ENCODE measurements at regions not wholly inside any gene's neighbourhood (a gene's known extent, or its start where the extent isn't known, plus 50 kb on each side); places are given as distances from the start of the nearest gene placed in this dataset.

DNA sequence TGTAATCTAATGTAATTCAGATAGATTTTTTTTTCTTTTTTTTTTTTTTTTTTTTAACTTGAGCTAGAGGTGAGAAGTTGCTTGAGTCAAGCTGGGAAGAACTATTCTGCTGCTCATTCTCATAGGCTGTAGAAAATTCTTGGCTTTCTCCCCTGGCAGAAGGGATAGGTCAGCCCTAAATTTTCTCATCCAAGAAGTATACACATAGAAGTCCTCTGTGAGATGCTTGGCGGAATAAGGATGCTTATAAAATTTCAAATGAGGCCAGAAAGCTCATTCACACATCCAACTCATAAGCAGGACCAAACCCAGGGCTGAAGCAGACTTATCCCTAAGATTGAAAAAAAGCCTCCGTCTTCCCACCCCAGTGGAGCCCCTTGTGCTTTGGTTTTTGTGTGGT, 572.5 kb downstream of the SQOR start:
- no peaks in the 10 kb centered on the region for H3K9me2 ChIP-seq (ENCODE audit: insufficient read depth)
- no peaks in the 10 kb centered on the region for H3K79me2 ChIP-seq (ENCODE audit: insufficient read depth, low read length)
- no peak overlapping the region for H2AFZ ChIP-seq (ENCODE audit: low read depth, low read length, poor library complexity, severe bottlenecking)
- TF ChIP-seq MAX (IDR thresholded peaks at IDR 0.05) (no peak), JUND (IDR thresholded peaks at IDR 0.05) (no peak), SRF (IDR thresholded peaks at IDR 0.05; ENCODE audit: low read depth) (no peak)
- TF ChIP-seq, protein P1, sequence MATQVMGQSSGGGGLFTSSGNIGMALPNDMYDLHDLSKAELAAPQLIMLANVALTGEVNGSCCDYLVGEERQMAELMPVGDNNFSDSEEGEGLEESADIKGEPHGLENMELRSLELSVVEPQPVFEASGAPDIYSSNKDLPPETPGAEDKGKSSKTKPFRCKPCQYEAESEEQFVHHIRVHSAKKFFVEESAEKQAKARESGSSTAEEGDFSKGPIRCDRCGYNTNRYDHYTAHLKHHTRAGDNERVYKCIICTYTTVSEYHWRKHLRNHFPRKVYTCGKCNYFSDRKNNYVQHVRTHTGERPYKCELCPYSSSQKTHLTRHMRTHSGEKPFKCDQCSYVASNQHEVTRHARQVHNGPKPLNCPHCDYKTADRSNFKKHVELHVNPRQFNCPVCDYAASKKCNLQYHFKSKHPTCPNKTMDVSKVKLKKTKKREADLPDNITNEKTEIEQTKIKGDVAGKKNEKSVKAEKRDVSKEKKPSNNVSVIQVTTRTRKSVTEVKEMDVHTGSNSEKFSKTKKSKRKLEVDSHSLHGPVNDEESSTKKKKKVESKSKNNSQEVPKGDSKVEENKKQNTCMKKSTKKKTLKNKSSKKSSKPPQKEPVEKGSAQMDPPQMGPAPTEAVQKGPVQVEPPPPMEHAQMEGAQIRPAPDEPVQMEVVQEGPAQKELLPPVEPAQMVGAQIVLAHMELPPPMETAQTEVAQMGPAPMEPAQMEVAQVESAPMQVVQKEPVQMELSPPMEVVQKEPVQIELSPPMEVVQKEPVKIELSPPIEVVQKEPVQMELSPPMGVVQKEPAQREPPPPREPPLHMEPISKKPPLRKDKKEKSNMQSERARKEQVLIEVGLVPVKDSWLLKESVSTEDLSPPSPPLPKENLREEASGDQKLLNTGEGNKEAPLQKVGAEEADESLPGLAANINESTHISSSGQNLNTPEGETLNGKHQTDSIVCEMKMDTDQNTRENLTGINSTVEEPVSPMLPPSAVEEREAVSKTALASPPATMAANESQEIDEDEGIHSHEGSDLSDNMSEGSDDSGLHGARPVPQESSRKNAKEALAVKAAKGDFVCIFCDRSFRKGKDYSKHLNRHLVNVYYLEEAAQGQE (IDR thresholded peaks at IDR 0.05; ENCODE audit: low read depth) = no peak
- intact Hi-C loops (cut with micrococcal nuclease) = no loop called here
- no peak overlapping the region for H3K4me2 ChIP-seq (ENCODE audit: low read length)
- CTCF ChIA-PET = no interaction called here
- no TSS peak for BruUV-seq (replicated peaks)
- ATAC-seq (no peak), DNase-seq (ENCODE audit: low read depth, low spot score) (no peak)
- RAD21 ChIA-PET (ENCODE audit: low non-redundant PET in 1 of 2, low total read pairs in 2 of 2, uncharacterized antibody in 2 of 2, unreplicated experiment in 2 of 2) = no interaction called here
- no peaks in the 10 kb centered on the region for H4K20me1 ChIP-seq (ENCODE audit: insufficient read depth)
- no peaks in the 10 kb centered on the region for H3K27me3 ChIP-seq (ENCODE audit: insufficient read depth, low read length)
- no peaks in the 10 kb centered on the region for H3K4me1 ChIP-seq (ENCODE audit: control insufficient read depth in 1 of 2, insufficient read depth in 2 of 2, low read length in 2 of 2)
- peaks cover 19 to 36% of the 10 kb centered on the region in 2 experiments; a peak in 2 of 4 replicates for H3K9me3 ChIP-seq (ENCODE audit: control insufficient read depth in 1 of 2, insufficient read depth in 1 of 2, low read depth in 1 of 2, low read length in 2 of 2)
- H3K4me3 ChIP-seq (replicated peaks in 1 of 2; ENCODE audit: low read depth in 1 of 2, low read length in 2 of 2) = no peak overlapping the region
- POLR2A ChIA-PET = no interaction called here
- H3K27ac ChIP-seq (ENCODE audit: low read depth, low read length) = no peak overlapping the region
- H3K36me3 ChIP-seq (ENCODE audit: control insufficient read depth in 1 of 2, insufficient read depth in 2 of 2, low read length in 2 of 2) = no peaks in the 10 kb centered on the region
- no peak overlapping the region for H3K9ac ChIP-seq (ENCODE audit: low read length)

DNA sequence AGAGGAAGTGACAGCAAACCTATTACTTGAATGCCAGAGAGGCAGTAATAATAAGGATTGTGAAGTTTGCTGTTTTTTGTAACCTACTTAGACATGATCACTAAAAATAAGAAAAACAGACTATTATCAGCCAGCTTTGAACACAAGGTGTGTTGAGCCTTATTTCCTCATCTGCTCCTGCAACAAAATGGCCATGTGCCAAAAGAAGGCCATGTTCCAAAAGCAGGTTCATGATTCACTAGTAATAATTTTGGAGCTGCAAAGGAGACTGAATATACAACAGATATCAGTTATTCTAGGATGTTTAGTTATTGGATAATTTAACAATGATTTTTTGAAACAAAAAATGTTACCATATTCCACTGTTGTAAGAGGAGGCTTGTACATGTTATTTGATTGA, 578.7 kb downstream of the SQOR start:
- no peaks in the 10 kb centered on the region for H3K4me1 ChIP-seq (ENCODE audit: control insufficient read depth in 1 of 2, insufficient read depth in 2 of 2, low read length in 2 of 2)
- H3K4me3 ChIP-seq (replicated peaks in 1 of 2; ENCODE audit: low read depth in 1 of 2, low read length in 2 of 2) = no peak overlapping the region
- intact Hi-C loops (cut with micrococcal nuclease) = no loop called here
- no peak overlapping the region for H3K27ac ChIP-seq (ENCODE audit: low read depth, low read length)
- POLR2A ChIA-PET = no interaction called here
- ATAC-seq (no peak), DNase-seq (ENCODE audit: low read depth, low spot score) (no peak)
- H2AFZ ChIP-seq (ENCODE audit: low read depth, low read length, poor library complexity, severe bottlenecking) = no peak overlapping the region
- H3K4me2 ChIP-seq (ENCODE audit: low read length) = no peak overlapping the region
- BruUV-seq (replicated peaks) = no TSS peak
- TF ChIP-seq ZFX (IDR thresholded peaks at IDR 0.05) (no peak), POLR2AphosphoS5 (IDR thresholded peaks at IDR 0.05; ENCODE audit: low read depth, low read length) (no peak), SIN3A (IDR thresholded peaks at IDR 0.05; ENCODE audit: low read depth) (no peak), ZNF274 (IDR thresholded peaks at IDR 0.05; ENCODE audit: low read depth, low read length) (no peak), POLR2A (IDR thresholded peaks at IDR 0.05; ENCODE audit: borderline replicate concordance, extremely low read depth, insufficient read depth, insufficient read length) (no peak), JUND (IDR thresholded peaks at IDR 0.05) (no peak)
- TF ChIP-seq, protein P2, sequence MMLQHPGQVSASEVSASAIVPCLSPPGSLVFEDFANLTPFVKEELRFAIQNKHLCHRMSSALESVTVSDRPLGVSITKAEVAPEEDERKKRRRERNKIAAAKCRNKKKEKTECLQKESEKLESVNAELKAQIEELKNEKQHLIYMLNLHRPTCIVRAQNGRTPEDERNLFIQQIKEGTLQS (IDR thresholded peaks at IDR 0.05) = no peak
- H3K79me2 ChIP-seq (ENCODE audit: insufficient read depth, low read length) = no peaks in the 10 kb centered on the region
- H3K9ac ChIP-seq (ENCODE audit: low read length) = no peak overlapping the region
- no peaks in the 10 kb centered on the region for H3K36me3 ChIP-seq (ENCODE audit: control insufficient read depth in 1 of 2, insufficient read depth in 2 of 2, low read length in 2 of 2)
- no peaks in the 10 kb centered on the region for H3K27me3 ChIP-seq (ENCODE audit: insufficient read depth, low read length)
- no peaks in the 10 kb centered on the region for H3K9me2 ChIP-seq (ENCODE audit: insufficient read depth)
- RAD21 ChIA-PET (ENCODE audit: low non-redundant PET in 1 of 2, low total read pairs in 2 of 2, uncharacterized antibody in 2 of 2, unreplicated experiment in 2 of 2) = no interaction called here
- peaks cover 15 to 45% of the 10 kb centered on the region in 2 experiments; a peak in 2 of 4 replicates for H3K9me3 ChIP-seq (ENCODE audit: control insufficient read depth in 1 of 2, insufficient read depth in 1 of 2, low read depth in 1 of 2, low read length in 2 of 2)
- no peaks in the 10 kb centered on the region for H4K20me1 ChIP-seq (ENCODE audit: insufficient read depth)
- CTCF ChIA-PET = no interaction called here

Measured in HCT116 (cell line).